Stimulated activated CD8-positive, alpha-beta memory T cell treated with anti-CD3 and anti-CD28 coated beads, Interleukin-12 subunit alpha, Interleukin-12 subunit beta, amount 100 ng/mL, for 1 hour (primary cell): ENCODE measurements at regions not wholly inside any gene's neighbourhood (a gene's known extent, or its start where the extent isn't known, plus 50 kb on each side); places are given as distances from the start of the nearest gene placed in this dataset.
"Not testable (repeated sequence)": the region's sequence is repeated elsewhere in the genome, so short reads cannot be mapped to it uniquely, and the experiment has no call there.

Experiments
- DNase-seq: peaks from one replicate; pipeline ENCODE4 v3.0.0-alpha.2; 2020; ENCODE audit warnings: low read depth

GRCh38 chr17:71203953-71204352 lies 916.9 kb upstream of the SOX9 start:
- no peak for DNase-seq

GRCh38 chr17:71205951-71206350 lies 914.9 kb upstream of the SOX9 start:
- DNase-seq: not testable (repeated sequence)

GRCh38 chr17:71208111-71208704 lies 912.6 kb upstream of the SOX9 start:
- DNase-seq: no peak

GRCh38 chr17:71213936-71214335 lies 906.9 kb upstream of the SOX9 start:
- DNase-seq: no peak

- no peak for DNase-seq
These were observed 903.1 kb upstream of the SOX9 start for GRCh38 chr17:71217769-71218168.

GRCh38 chr17:71224824-71225575 lies 895.8 kb upstream of the SOX9 start:
- no peak for DNase-seq

GRCh38 chr17:71227841-71228240 lies 893.0 kb upstream of the SOX9 start:
- no peak for DNase-seq

- DNase-seq: no peak
These were observed 891.8 kb upstream of the SOX9 start for GRCh38 chr17:71229070-71229469.

GRCh38 chr17:71232801-71233559 lies 887.8 kb upstream of the SOX9 start:
- no peak for DNase-seq

- DNase-seq: no peak
These were observed 886.5 kb upstream of the SOX9 start for GRCh38 chr17:71234349-71234748.

GRCh38 chr17:71237903-71238538 lies 882.8 kb upstream of the SOX9 start:
- no peak for DNase-seq

- no peak for DNase-seq
These were observed 873.3 kb upstream of the SOX9 start for GRCh38 chr17:71247441-71248015.

GRCh38 chr17:71251276-71251675 lies 869.5 kb upstream of the SOX9 start:
- DNase-seq: no peak

GRCh38 chr17:71251951-71252350 lies 868.9 kb upstream of the SOX9 start:
- no peak for DNase-seq

- DNase-seq: no peak
These were observed 868.4 kb upstream of the SOX9 start for GRCh38 chr17:71252436-71252835.

GRCh38 chr17:71257096-71257495 lies 863.7 kb upstream of the SOX9 start:
- no peak for DNase-seq

- no peak for DNase-seq
These were observed 860.4 kb upstream of the SOX9 start for GRCh38 chr17:71260366-71260940.

- no peak for DNase-seq
These were observed 858.2 kb upstream of the SOX9 start for GRCh38 chr17:71262586-71262985.

- DNase-seq: no peak
These were observed 853.2 kb upstream of the SOX9 start for GRCh38 chr17:71267668-71268067.

- no peak for DNase-seq
These were observed 851.6 kb upstream of the SOX9 start for GRCh38 chr17:71269201-71269600.

- DNase-seq: no peak
These were observed 847.4 kb upstream of the SOX9 start for GRCh38 chr17:71273441-71273840.

GRCh38 chr17:71276079-71276478 lies 844.7 kb upstream of the SOX9 start:
- no peak for DNase-seq
